ENCODE measurements at regions not wholly inside any gene's neighbourhood (a gene's known extent, or its start where the extent isn't known, plus 50 kb on each side); places are given as distances from the start of the nearest gene placed in this dataset.

DNA sequence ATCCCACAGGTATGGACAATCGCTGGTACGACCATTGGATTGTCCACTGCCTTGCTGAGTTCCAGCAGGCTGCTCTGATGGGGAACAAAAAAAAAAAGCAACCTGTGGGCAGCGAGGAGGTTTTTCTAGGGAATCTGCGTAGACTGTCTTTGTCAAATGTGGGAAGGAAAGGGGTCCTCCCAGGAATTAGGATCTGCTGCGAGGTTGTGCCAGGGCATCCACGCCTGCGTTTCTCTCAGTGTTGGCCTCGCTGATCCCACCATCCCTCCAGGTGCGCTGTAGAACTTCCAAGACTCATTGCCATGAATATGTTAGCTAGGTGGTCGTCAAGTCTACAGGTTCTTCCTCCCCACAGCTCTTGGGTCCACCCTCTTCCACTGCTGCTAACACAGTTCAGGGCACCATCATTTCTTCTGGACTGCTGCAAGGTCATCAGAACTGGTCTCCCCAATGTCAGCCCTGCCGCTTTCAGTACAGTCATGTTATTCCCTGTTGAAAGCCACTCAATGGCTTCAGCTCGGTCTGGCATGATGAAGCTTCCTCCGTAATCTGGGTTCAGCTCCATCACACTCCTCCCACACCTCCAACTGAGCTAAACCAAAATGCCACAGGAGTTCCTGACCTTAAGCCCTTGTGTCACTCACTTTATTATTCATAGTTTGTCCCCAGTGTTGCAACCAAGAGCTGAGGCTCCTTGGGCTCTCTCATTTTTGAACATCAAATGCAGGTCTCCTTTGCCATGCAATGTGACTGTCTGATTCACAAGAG is 79.5 kb upstream of the DMRT1 start:
- no peaks in the 10 kb centered on the region for H3K27me3 ChIP-seq (ENCODE audit: insufficient read depth)
- ATAC-seq, result no peak
- H3K9me3 Mint-ChIP-seq, result peaks cover 5% of the 10 kb centered on the region; the same call in 1 of the 3 replicates
- no peak overlapping the region for H3K4me3 ChIP-seq
- H3F3A ChIP-seq (replicated peaks; ENCODE audit: low read depth), result no peaks in the 10 kb centered on the region
- no peak overlapping the region for H3K4me2 ChIP-seq
- H3K4me1 Mint-ChIP-seq, result peaks cover 16% of the 10 kb centered on the region
- no peak overlapping the region for H3K27ac Mint-ChIP-seq
- H3K4me1 ChIP-seq (ENCODE audit: insufficient read depth), result peaks cover 8% of the 10 kb centered on the region; the same call in 1 of the 2 replicates
- H3K36me3 Mint-ChIP-seq (ENCODE audit: low read depth), result peaks cover 3% of the 10 kb centered on the region; the same call in 1 of the 3 replicates
- H4K20me1 ChIP-seq (replicated peaks; ENCODE audit: insufficient read depth), result no peaks in the 10 kb centered on the region
- no peak for DNase-seq (ENCODE audit: low spot score)
- no peaks in the 10 kb centered on the region for H3K9me2 ChIP-seq (ENCODE audit: insufficient read depth)
- no peak overlapping the region for H2AFZ ChIP-seq
- H3K4me3 Mint-ChIP-seq, result no peak overlapping the region
- peaks cover 12% of the 10 kb centered on the region for H3K27me3 Mint-ChIP-seq (ENCODE audit: insufficient read depth, low read depth, poor library complexity)
- H3K36me3 ChIP-seq (ENCODE audit: insufficient read depth), result no peaks in the 10 kb centered on the region
- no peak for TF ChIP-seq ZNF114 (CRISPR knock-in tag; IDR thresholded peaks at IDR 0.05)
- TF ChIP-seq, protein P1, sequence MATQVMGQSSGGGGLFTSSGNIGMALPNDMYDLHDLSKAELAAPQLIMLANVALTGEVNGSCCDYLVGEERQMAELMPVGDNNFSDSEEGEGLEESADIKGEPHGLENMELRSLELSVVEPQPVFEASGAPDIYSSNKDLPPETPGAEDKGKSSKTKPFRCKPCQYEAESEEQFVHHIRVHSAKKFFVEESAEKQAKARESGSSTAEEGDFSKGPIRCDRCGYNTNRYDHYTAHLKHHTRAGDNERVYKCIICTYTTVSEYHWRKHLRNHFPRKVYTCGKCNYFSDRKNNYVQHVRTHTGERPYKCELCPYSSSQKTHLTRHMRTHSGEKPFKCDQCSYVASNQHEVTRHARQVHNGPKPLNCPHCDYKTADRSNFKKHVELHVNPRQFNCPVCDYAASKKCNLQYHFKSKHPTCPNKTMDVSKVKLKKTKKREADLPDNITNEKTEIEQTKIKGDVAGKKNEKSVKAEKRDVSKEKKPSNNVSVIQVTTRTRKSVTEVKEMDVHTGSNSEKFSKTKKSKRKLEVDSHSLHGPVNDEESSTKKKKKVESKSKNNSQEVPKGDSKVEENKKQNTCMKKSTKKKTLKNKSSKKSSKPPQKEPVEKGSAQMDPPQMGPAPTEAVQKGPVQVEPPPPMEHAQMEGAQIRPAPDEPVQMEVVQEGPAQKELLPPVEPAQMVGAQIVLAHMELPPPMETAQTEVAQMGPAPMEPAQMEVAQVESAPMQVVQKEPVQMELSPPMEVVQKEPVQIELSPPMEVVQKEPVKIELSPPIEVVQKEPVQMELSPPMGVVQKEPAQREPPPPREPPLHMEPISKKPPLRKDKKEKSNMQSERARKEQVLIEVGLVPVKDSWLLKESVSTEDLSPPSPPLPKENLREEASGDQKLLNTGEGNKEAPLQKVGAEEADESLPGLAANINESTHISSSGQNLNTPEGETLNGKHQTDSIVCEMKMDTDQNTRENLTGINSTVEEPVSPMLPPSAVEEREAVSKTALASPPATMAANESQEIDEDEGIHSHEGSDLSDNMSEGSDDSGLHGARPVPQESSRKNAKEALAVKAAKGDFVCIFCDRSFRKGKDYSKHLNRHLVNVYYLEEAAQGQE (IDR thresholded peaks at IDR 0.05; ENCODE audit: unreplicated experiment), result no peak
- no peak for TF ChIP-seq CREB1 (CRISPR knock-in tag; IDR thresholded peaks at IDR 0.05; ENCODE audit: low read depth)
- TF ChIP-seq, protein P2, sequence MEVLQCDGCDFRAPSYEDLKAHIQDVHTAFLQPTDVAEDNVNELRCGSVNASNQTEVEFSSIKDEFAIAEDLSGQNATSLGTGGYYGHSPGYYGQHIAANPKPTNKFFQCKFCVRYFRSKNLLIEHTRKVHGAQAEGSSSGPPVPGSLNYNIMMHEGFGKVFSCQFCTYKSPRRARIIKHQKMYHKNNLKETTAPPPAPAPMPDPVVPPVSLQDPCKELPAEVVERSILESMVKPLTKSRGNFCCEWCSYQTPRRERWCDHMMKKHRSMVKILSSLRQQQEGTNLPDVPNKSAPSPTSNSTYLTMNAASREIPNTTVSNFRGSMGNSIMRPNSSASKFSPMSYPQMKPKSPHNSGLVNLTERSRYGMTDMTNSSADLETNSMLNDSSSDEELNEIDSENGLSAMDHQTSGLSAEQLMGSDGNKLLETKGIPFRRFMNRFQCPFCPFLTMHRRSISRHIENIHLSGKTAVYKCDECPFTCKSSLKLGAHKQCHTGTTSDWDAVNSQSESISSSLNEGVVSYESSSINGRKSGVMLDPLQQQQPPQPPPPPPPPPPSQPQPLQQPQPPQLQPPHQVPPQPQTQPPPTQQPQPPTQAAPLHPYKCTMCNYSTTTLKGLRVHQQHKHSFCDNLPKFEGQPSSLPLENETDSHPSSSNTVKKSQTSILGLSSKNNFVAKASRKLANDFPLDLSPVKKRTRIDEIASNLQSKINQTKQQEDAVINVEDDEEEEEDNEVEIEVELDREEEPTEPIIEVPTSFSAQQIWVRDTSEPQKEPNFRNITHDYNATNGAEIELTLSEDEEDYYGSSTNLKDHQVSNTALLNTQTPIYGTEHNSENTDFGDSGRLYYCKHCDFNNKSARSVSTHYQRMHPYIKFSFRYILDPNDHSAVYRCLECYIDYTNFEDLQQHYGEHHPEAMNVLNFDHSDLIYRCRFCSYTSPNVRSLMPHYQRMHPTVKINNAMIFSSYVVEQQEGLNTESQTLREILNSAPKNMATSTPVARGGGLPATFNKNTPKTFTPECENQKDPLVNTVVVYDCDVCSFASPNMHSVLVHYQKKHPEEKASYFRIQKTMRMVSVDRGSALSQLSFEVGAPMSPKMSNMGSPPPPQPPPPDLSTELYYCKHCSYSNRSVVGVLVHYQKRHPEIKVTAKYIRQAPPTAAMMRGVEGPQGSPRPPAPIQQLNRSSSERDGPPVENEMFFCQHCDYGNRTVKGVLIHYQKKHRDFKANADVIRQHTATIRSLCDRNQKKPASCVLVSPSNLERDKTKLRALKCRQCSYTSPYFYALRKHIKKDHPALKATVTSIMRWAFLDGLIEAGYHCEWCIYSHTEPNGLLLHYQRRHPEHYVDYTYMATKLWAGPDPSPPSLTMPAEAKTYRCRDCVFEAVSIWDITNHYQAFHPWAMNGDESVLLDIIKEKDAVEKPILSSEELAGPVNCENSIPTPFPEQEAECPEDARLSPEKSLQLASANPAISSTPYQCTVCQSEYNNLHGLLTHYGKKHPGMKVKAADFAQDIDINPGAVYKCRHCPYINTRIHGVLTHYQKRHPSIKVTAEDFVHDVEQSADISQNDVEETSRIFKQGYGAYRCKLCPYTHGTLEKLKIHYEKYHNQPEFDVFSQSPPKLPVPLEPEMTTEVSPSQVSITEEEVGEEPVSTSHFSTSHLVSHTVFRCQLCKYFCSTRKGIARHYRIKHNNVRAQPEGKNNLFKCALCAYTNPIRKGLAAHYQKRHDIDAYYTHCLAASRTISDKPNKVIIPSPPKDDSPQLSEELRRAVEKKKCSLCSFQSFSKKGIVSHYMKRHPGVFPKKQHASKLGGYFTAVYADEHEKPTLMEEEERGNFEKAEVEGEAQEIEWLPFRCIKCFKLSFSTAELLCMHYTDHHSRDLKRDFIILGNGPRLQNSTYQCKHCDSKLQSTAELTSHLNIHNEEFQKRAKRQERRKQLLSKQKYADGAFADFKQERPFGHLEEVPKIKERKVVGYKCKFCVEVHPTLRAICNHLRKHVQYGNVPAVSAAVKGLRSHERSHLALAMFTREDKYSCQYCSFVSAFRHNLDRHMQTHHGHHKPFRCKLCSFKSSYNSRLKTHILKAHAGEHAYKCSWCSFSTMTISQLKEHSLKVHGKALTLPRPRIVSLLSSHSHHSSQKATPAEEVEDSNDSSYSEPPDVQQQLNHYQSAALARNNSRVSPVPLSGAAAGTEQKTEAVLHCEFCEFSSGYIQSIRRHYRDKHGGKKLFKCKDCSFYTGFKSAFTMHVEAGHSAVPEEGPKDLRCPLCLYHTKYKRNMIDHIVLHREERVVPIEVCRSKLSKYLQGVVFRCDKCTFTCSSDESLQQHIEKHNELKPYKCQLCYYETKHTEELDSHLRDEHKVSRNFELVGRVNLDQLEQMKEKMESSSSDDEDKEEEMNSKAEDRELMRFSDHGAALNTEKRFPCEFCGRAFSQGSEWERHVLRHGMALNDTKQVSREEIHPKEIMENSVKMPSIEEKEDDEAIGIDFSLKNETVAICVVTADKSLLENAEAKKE (CRISPR knock-in tag; IDR thresholded peaks at IDR 0.05), result no peak
- TF ChIP-seq, protein P3, sequence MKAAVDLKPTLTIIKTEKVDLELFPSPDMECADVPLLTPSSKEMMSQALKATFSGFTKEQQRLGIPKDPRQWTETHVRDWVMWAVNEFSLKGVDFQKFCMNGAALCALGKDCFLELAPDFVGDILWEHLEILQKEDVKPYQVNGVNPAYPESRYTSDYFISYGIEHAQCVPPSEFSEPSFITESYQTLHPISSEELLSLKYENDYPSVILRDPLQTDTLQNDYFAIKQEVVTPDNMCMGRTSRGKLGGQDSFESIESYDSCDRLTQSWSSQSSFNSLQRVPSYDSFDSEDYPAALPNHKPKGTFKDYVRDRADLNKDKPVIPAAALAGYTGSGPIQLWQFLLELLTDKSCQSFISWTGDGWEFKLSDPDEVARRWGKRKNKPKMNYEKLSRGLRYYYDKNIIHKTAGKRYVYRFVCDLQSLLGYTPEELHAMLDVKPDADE (IDR thresholded peaks at IDR 0.05), result no peak
- no peak for TF ChIP-seq ZNF331 (CRISPR knock-in tag; IDR thresholded peaks at IDR 0.05; ENCODE audit: low read depth)
- no peak for TF ChIP-seq JUNB (IDR thresholded peaks at IDR 0.05; ENCODE audit: unreplicated experiment)
- TF ChIP-seq EZH2phosphoT487 (IDR thresholded peaks at IDR 0.05; ENCODE audit: unreplicated experiment), result no peak
- TF ChIP-seq, protein P4, sequence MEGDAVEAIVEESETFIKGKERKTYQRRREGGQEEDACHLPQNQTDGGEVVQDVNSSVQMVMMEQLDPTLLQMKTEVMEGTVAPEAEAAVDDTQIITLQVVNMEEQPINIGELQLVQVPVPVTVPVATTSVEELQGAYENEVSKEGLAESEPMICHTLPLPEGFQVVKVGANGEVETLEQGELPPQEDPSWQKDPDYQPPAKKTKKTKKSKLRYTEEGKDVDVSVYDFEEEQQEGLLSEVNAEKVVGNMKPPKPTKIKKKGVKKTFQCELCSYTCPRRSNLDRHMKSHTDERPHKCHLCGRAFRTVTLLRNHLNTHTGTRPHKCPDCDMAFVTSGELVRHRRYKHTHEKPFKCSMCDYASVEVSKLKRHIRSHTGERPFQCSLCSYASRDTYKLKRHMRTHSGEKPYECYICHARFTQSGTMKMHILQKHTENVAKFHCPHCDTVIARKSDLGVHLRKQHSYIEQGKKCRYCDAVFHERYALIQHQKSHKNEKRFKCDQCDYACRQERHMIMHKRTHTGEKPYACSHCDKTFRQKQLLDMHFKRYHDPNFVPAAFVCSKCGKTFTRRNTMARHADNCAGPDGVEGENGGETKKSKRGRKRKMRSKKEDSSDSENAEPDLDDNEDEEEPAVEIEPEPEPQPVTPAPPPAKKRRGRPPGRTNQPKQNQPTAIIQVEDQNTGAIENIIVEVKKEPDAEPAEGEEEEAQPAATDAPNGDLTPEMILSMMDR (conservative IDR thresholded peaks at IDR 0.05; ENCODE audit: low read depth in 2 of 2), result no peak
- TF ChIP-seq EZH2 (IDR thresholded peaks at IDR 0.05; ENCODE audit: low read depth, unreplicated experiment), result no peak
- TF ChIP-seq POLR2AphosphoS5 (IDR thresholded peaks at IDR 0.05; ENCODE audit: low read depth), result no peak
- TF ChIP-seq STAT1 (IDR thresholded peaks at IDR 0.05; ENCODE audit: unreplicated experiment), result no peak
- no peak for TF ChIP-seq NANOG (IDR thresholded peaks at IDR 0.05; ENCODE audit: borderline replicate concordance)
- no peak overlapping the region for H3K27ac ChIP-seq (ENCODE audit: low read depth)
- no peaks in the 10 kb centered on the region for H3K79me2 ChIP-seq (replicated peaks; ENCODE audit: insufficient read depth)

All from GM23338 (cell line).